PC-9 (cell line): ENCODE measurements at regions not wholly inside any gene's neighbourhood (a gene's known extent, or its start where the extent isn't known, plus 50 kb on each side); places are given as distances from the start of the nearest gene placed in this dataset.

Experiments used
- CTCF ChIP-seq: fragments of 200-600 bp; sonication (generic); conservative IDR thresholded peaks from 2 replicates; pipeline ENCODE4 v1.6.1; 2017; ENCODE audit warnings: mixed run types, antibody characterized with exemption, mild to moderate bottlenecking, moderate library complexity
- EZH2 ChIP-seq: fragments of 200-600 bp; sonication (generic); IDR thresholded peaks from 2 replicates; pipeline ENCODE4 v1.8.0; 2017; ENCODE audit warnings: antibody characterized with exemption, low read depth

GRCh38 chr2:224103651-224104050 is 64.6 kb upstream of the SERPINE2 start:
- no peak for TF ChIP-seq CTCF
- no peak for TF ChIP-seq EZH2
